ENCODE measurements at regions not wholly inside any gene's neighbourhood (a gene's known extent, or its start where the extent isn't known, plus 50 kb on each side); places are given as distances from the start of the nearest gene placed in this dataset.

- Histone ChIP-seq H3K4me3 (ENCODE audit: insufficient read depth, low read depth, low read length) (no peak overlapping the region), H3K36me3 (replicated peaks; ENCODE audit: control insufficient read depth, insufficient read depth, low read length) (no peaks in the 10 kb centered on the region), H3K27me3 (ENCODE audit: control insufficient read depth, insufficient read depth, low read length) (no peaks in the 10 kb centered on the region)
- DNase-seq: no peak
Measured at GRCh38 chr3:25883492-25883891, 93.6 kb downstream of the OXSM start.

GRCh38 chr3:25884981-25885380, 95.1 kb downstream of the OXSM start:
- no peak overlapping the region for H3K4me3 ChIP-seq (ENCODE audit: insufficient read depth, low read depth, low read length)
- DNase-seq: no peak

GRCh38 chr3:25885544-25885943, 95.7 kb downstream of the OXSM start:
- Histone ChIP-seq H3K36me3 (replicated peaks; ENCODE audit: control insufficient read depth, insufficient read depth, low read length) (no peaks in the 10 kb centered on the region), H3K27me3 (ENCODE audit: control insufficient read depth, insufficient read depth, low read length) (no peaks in the 10 kb centered on the region), H3K4me3 (ENCODE audit: insufficient read depth, low read depth, low read length) (no peak overlapping the region)
- no peak for DNase-seq

More at GRCh38 chr3:25884981-25885380, 95.1 kb downstream of the OXSM start:
- Histone ChIP-seq H3K36me3 (replicated peaks; ENCODE audit: control insufficient read depth, insufficient read depth, low read length) (no peaks in the 10 kb centered on the region), H3K27me3 (ENCODE audit: control insufficient read depth, insufficient read depth, low read length) (no peaks in the 10 kb centered on the region)

- Histone ChIP-seq H3K36me3 (replicated peaks; ENCODE audit: control insufficient read depth, insufficient read depth, low read length) (no peaks in the 10 kb centered on the region), H3K27me3 (ENCODE audit: control insufficient read depth, insufficient read depth, low read length) (no peaks in the 10 kb centered on the region), H3K4me3 (ENCODE audit: insufficient read depth, low read depth, low read length) (no peak overlapping the region)
- no peak for DNase-seq
Measured at GRCh38 chr3:25887907-25888306, 98.0 kb downstream of the OXSM start.

- Histone ChIP-seq H3K4me3 (ENCODE audit: insufficient read depth, low read depth, low read length) (no peak overlapping the region), H3K27me3 (ENCODE audit: control insufficient read depth, insufficient read depth, low read length) (no peaks in the 10 kb centered on the region), H3K36me3 (replicated peaks; ENCODE audit: control insufficient read depth, insufficient read depth, low read length) (no peaks in the 10 kb centered on the region)
- no peak for DNase-seq
Measured at GRCh38 chr3:25888892-25889524, 99.1 kb downstream of the OXSM start.

- H3K36me3 ChIP-seq (replicated peaks; ENCODE audit: control insufficient read depth, insufficient read depth, low read length): no peaks in the 10 kb centered on the region
- DNase-seq: no peak
- no peaks in the 10 kb centered on the region for H3K27me3 ChIP-seq (ENCODE audit: control insufficient read depth, insufficient read depth, low read length)
- H3K4me3 ChIP-seq (ENCODE audit: insufficient read depth, low read depth, low read length): no peak overlapping the region
Measured at GRCh38 chr3:25889525-25889917, 99.6 kb downstream of the OXSM start.

GRCh38 chr3:25894101-25894500, 104.2 kb downstream of the OXSM start:
- H3K27me3 ChIP-seq (ENCODE audit: control insufficient read depth, insufficient read depth, low read length): no peaks in the 10 kb centered on the region
- no peaks in the 10 kb centered on the region for H3K36me3 ChIP-seq (replicated peaks; ENCODE audit: control insufficient read depth, insufficient read depth, low read length)
- no peak overlapping the region for H3K4me3 ChIP-seq (ENCODE audit: insufficient read depth, low read depth, low read length)
- DNase-seq: no peak

- H3K27me3 ChIP-seq (ENCODE audit: control insufficient read depth, insufficient read depth, low read length): no peaks in the 10 kb centered on the region
- DNase-seq: no peak
- no peak overlapping the region for H3K4me3 ChIP-seq (ENCODE audit: insufficient read depth, low read depth, low read length)
- H3K36me3 ChIP-seq (replicated peaks; ENCODE audit: control insufficient read depth, insufficient read depth, low read length): no peaks in the 10 kb centered on the region
Measured at GRCh38 chr3:25895031-25895430, 105.1 kb downstream of the OXSM start.

- H3K27me3 ChIP-seq (ENCODE audit: control insufficient read depth, insufficient read depth, low read length): no peaks in the 10 kb centered on the region
- no peak for DNase-seq
- H3K4me3 ChIP-seq (ENCODE audit: insufficient read depth, low read depth, low read length): no peak overlapping the region
- no peaks in the 10 kb centered on the region for H3K36me3 ChIP-seq (replicated peaks; ENCODE audit: control insufficient read depth, insufficient read depth, low read length)
Measured at GRCh38 chr3:25895443-25895842, 105.6 kb downstream of the OXSM start.

GRCh38 chr3:25897019-25897418, 107.1 kb downstream of the OXSM start:
- Histone ChIP-seq H3K27me3 (ENCODE audit: control insufficient read depth, insufficient read depth, low read length) (no peaks in the 10 kb centered on the region), H3K4me3 (ENCODE audit: insufficient read depth, low read depth, low read length) (no peak overlapping the region), H3K36me3 (replicated peaks; ENCODE audit: control insufficient read depth, insufficient read depth, low read length) (no peaks in the 10 kb centered on the region)
- DNase-seq: peak; percentile 74

- Histone ChIP-seq H3K4me3 (ENCODE audit: insufficient read depth, low read depth, low read length) (no peak overlapping the region), H3K27me3 (ENCODE audit: control insufficient read depth, insufficient read depth, low read length) (no peaks in the 10 kb centered on the region), H3K36me3 (replicated peaks; ENCODE audit: control insufficient read depth, insufficient read depth, low read length) (no peaks in the 10 kb centered on the region)
- no peak for DNase-seq
Measured at GRCh38 chr3:25899352-25900101, 109.6 kb downstream of the OXSM start.

- no peak for DNase-seq
- Histone ChIP-seq H3K4me3 (ENCODE audit: insufficient read depth, low read depth, low read length) (no peak overlapping the region), H3K27me3 (ENCODE audit: control insufficient read depth, insufficient read depth, low read length) (no peaks in the 10 kb centered on the region), H3K36me3 (replicated peaks; ENCODE audit: control insufficient read depth, insufficient read depth, low read length) (no peaks in the 10 kb centered on the region)
Measured at GRCh38 chr3:25900161-25900560, 110.3 kb downstream of the OXSM start.

- Histone ChIP-seq H3K4me3 (ENCODE audit: insufficient read depth, low read depth, low read length) (no peak overlapping the region), H3K36me3 (replicated peaks; ENCODE audit: control insufficient read depth, insufficient read depth, low read length) (no peaks in the 10 kb centered on the region), H3K27me3 (ENCODE audit: control insufficient read depth, insufficient read depth, low read length) (no peaks in the 10 kb centered on the region)
- DNase-seq: no peak
Measured at GRCh38 chr3:25901796-25902195, 111.9 kb downstream of the OXSM start.

- no peaks in the 10 kb centered on the region for H3K27me3 ChIP-seq (ENCODE audit: control insufficient read depth, insufficient read depth, low read length)
- no peak overlapping the region for H3K4me3 ChIP-seq (ENCODE audit: insufficient read depth, low read depth, low read length)
- no peaks in the 10 kb centered on the region for H3K36me3 ChIP-seq (replicated peaks; ENCODE audit: control insufficient read depth, insufficient read depth, low read length)
- DNase-seq: no peak
Measured at GRCh38 chr3:25902586-25902985, 112.7 kb downstream of the OXSM start.

- Histone ChIP-seq H3K36me3 (replicated peaks; ENCODE audit: control insufficient read depth, insufficient read depth, low read length) (no peaks in the 10 kb centered on the region), H3K27me3 (ENCODE audit: control insufficient read depth, insufficient read depth, low read length) (no peaks in the 10 kb centered on the region), H3K4me3 (ENCODE audit: insufficient read depth, low read depth, low read length) (no peak overlapping the region)
- no peak for DNase-seq
Measured at GRCh38 chr3:25903371-25904129, 113.7 kb downstream of the OXSM start.

All from H7 (cell line).